CD4-positive, alpha-beta T cell (primary cell): ENCODE measurements at regions not wholly inside any gene's neighbourhood (a gene's known extent, or its start where the extent isn't known, plus 50 kb on each side); places are given as distances from the start of the nearest gene placed in this dataset.

ENCODE experiments used
- ATAC-seq: fragments of 200-7000 bp; cut with Tn5 transposase; one replicate; pipeline ENCODE4 v1.10.0; 2022; ENCODE audit warnings: mild to moderate bottlenecking; ENCODE audit not compliant: poor library complexity
- CTCF ChIA-PET: fragments of 350-600 bp; sonication (Branson Sonifier 250); formaldehyde crosslinking; loops from one replicate; lab custom pipeline; 2021; ENCODE audit warnings: antibody characterized with exemption, inconsistent platforms; lab: Charles Lee
- POLR2A ChIA-PET: fragments of 350-600 bp; sonication (Branson Sonifier 250); formaldehyde crosslinking; loops from one replicate; lab custom pipeline; 2021; ENCODE audit warnings: antibody characterized with exemption, inconsistent platforms; lab: Charles Lee
- DNase-seq, 14 experiments: peaks; one replicate each; pipeline ENCODE4 v3.0.0-alpha.2; 2013 to 2020; ENCODE audit warnings: mixed read lengths in 2 of 14
- H3K27ac ChIP-seq, 2 donors: one replicate each; pipeline versions ENCODE4 v1.5.1 to v1.7.0; 2013; ENCODE audit warnings: low read length in 2 of 2, low read depth in 1 of 2, mild to moderate bottlenecking in 1 of 2
- H3K27me3 ChIP-seq, 2 experiments: 1 replicate in 1 of 2; 2 replicates in 1 of 2; pipeline versions ENCODE4 v1.6.1 to v1.7.0; 2013; ENCODE audit warnings: low read length in 2 of 2, control low read depth in 1 of 2, mild to moderate bottlenecking in 1 of 2, moderate library complexity in 1 of 2; ENCODE audit not compliant: insufficient read depth in 2 of 2, control insufficient read depth in 1 of 2
- H3K36me3 ChIP-seq: one replicate; pipeline ENCODE4 v1.6.1; 2013; ENCODE audit warnings: low read length, control low read depth; ENCODE audit not compliant: insufficient read depth
- H3K4me1 ChIP-seq: one replicate; pipeline ENCODE4 v1.6.1; 2013; ENCODE audit warnings: low read length, control low read depth; ENCODE audit not compliant: insufficient read depth
- H3K4me3 ChIP-seq: one replicate; pipeline ENCODE4 v1.5.1; 2013; ENCODE audit warnings: mild to moderate bottlenecking, low read length, moderate library complexity
- H3K9me3 ChIP-seq, 2 experiments: 1 replicate in 1 of 2; 2 replicates in 1 of 2; pipeline versions ENCODE4 v1.6.1 to v1.7.0; 2013; ENCODE audit warnings: low read length in 2 of 2, mild to moderate bottlenecking in 2 of 2, control low read depth in 1 of 2, moderate library complexity in 1 of 2; ENCODE audit not compliant: control insufficient read depth in 1 of 2, insufficient read depth in 1 of 2
- H3K27ac Mint-ChIP-seq: one replicate; pipeline ENCODE4 v1.8.0; 2020; ENCODE audit warnings: mixed read lengths
- H3K27me3 Mint-ChIP-seq: one replicate; pipeline ENCODE4 v1.8.0; 2021; ENCODE audit warnings: mixed read lengths
- H3K36me3 Mint-ChIP-seq: one replicate; pipeline ENCODE4 v1.8.0; 2021; ENCODE audit warnings: low read depth, mixed read lengths
- H3K4me1 Mint-ChIP-seq: one replicate; pipeline ENCODE4 v1.8.0; 2021; ENCODE audit warnings: low read depth, mixed read lengths
- H3K4me3 Mint-ChIP-seq: one replicate; pipeline ENCODE4 v1.8.0; 2020; ENCODE audit warnings: mild to moderate bottlenecking, mixed read lengths
- H3K9me3 Mint-ChIP-seq: one replicate; pipeline ENCODE4 v1.8.0; 2020; ENCODE audit warnings: mixed read lengths
- intact Hi-C, 2 experiments: fragments of 100-400 bp; cut with DNase I in 1 of 2; cut with micrococcal nuclease in 1 of 2; formaldehyde crosslinking; loops; one replicate each; pipeline versions ENCODE4 v1.15.1 to v1.9.0; 2023 to 2025; cut with DNase I, micrococcal nuclease
- TF ChIP-seq, protein P1 (sequence below): fragments of 200-600 bp; IDR thresholded peaks from one replicate; pipeline ENCODE4 v1.8.0; 2022; ENCODE audit warnings: antibody characterized with exemption, mild to moderate bottlenecking

DNA sequence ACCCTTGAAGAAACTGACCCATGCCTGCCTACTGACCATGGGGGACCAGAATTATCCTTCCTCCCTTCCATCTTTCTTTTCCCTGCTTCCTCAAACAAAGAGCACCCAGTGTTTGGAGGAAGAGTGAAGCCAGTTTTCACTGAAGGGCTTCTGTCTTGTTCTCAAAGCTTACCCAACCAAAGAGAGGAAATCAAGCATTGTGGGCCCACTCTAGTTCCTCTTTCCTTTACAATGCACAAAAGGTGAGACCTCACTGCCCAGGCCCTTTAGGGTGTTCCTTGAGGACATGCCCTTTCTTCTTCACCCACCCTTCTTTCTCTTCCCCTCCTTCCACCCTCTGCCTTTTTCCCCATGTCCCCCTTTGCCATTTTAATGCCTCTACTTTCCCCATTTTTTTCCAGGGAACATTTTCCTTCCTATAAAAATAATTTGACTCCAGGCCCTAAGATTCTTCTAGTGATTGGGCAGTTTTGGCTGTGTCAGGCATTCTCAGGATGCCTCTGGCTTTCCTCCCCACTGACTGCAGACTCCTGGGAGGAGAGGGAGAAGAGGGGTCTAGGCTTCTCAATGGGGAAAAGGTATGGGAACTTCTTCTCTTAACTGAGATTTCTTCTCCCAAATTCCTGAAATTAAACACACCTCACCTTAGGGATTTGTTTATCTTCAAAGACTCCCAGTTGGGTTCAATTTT, 126.6 kb upstream of the RMDN2 start:
- H3K27me3 ChIP-seq: no peaks in the 10 kb centered on the region
- no peak overlapping the region for H3K27ac Mint-ChIP-seq
- no peak overlapping the region for H3K27ac ChIP-seq
- no peaks in the 10 kb centered on the region for H3K4me1 ChIP-seq
- ATAC-seq (no peak), DNase-seq (peak in 3 of 14 experiments; percentile 1 to 12 (median 11))
- CTCF ChIA-PET: no interaction called here
- POLR2A ChIA-PET: no interaction called here
- no peaks in the 10 kb centered on the region for H3K4me1 Mint-ChIP-seq
- no peaks in the 10 kb centered on the region for H3K27me3 Mint-ChIP-seq
- TF ChIP-seq, protein P1, sequence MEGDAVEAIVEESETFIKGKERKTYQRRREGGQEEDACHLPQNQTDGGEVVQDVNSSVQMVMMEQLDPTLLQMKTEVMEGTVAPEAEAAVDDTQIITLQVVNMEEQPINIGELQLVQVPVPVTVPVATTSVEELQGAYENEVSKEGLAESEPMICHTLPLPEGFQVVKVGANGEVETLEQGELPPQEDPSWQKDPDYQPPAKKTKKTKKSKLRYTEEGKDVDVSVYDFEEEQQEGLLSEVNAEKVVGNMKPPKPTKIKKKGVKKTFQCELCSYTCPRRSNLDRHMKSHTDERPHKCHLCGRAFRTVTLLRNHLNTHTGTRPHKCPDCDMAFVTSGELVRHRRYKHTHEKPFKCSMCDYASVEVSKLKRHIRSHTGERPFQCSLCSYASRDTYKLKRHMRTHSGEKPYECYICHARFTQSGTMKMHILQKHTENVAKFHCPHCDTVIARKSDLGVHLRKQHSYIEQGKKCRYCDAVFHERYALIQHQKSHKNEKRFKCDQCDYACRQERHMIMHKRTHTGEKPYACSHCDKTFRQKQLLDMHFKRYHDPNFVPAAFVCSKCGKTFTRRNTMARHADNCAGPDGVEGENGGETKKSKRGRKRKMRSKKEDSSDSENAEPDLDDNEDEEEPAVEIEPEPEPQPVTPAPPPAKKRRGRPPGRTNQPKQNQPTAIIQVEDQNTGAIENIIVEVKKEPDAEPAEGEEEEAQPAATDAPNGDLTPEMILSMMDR: no peak
- H3K36me3 ChIP-seq: no peaks in the 10 kb centered on the region
- H3K9me3 Mint-ChIP-seq: no peaks in the 10 kb centered on the region
- intact Hi-C loops: no loop called here
- H3K4me3 Mint-ChIP-seq: no peak overlapping the region
- H3K9me3 ChIP-seq: no peaks in the 10 kb centered on the region
- H3K36me3 Mint-ChIP-seq: no peaks in the 10 kb centered on the region
- H3K4me3 ChIP-seq: no peak overlapping the region

DNA sequence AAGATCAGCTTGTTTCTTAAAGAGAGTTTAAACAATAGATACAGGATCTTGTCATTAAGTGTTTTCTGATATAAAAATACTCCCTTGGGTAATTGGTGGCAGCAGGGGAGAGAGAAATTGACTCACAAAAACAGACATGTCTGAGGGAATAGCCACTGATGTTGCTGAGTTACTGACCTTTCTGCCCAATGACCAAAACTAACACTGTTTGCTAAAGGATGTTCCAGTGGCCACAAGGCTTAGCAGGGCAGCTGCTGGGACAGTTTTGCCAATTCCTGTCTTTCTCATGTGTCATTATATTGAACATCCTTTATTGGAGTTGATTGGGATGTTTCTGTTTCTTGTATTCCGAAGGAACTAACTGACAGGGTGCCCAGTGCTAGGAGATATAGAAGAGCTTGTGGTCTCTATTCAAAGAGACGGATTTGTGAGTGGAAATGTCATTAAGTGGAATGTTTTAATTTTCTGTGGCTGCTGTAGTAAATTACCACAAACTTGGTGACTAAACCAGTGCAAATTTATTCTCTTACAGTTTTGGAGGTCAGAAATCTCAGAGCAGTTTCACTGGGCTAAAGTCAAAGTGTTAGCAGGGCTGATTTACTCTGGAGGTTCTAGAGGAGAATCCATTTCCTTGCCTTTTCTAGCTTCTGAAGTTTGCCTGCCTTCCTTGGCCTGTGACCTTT, 124.8 kb upstream of the RMDN2 start:
- Histone ChIP-seq H3K36me3 (no peaks in the 10 kb centered on the region), H3K9me3 (no peaks in the 10 kb centered on the region), H3K4me1 (no peaks in the 10 kb centered on the region), H3K27me3 (no peaks in the 10 kb centered on the region), H3K27ac (no peak overlapping the region), H3K4me3 (no peak overlapping the region)
- no peak for ATAC-seq
- Mint-ChIP-seq H3K27me3 (no peaks in the 10 kb centered on the region), H3K36me3 (no peaks in the 10 kb centered on the region), H3K9me3 (no peaks in the 10 kb centered on the region), H3K4me3 (no peak overlapping the region), H3K27ac (no peak overlapping the region), H3K4me1 (no peaks in the 10 kb centered on the region)
- intact Hi-C loops: no loop called here
- TF ChIP-seq, protein P1: no peak
- ChIA-PET POLR2A (no interaction called here), CTCF (no interaction called here)
- DNase-seq: no peak

DNA sequence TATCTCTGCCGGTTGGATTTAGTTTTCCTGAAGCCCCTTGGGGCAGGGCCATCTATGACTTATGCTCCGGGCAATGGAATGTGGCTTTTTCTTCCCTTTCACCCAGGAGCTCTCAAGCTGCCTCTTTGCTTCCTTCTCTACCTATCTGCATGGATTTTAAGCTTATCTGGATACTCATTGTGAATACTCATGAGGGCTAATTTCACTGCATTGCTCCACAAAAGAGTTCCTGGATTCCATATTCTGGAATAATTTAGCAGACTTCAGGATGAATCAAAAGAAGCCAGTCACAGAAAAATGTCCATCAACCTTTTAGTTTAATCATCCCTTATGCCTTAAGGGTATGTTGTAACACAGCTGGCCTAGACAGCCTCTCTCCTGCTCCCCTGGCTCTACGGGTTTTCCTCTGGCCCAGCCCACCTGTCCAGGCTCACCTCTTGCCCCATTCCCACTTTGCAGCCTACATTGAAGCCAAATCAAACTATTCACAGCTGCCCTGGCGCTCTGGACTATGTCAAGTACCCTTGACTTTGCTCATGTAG, 122.8 kb upstream of the RMDN2 start:
- POLR2A ChIA-PET: no interaction called here
- no peak overlapping the region for H3K27ac ChIP-seq
- Mint-ChIP-seq H3K27ac (no peak overlapping the region), H3K4me3 (no peak overlapping the region), H3K27me3 (no peaks in the 10 kb centered on the region), H3K36me3 (no peaks in the 10 kb centered on the region), H3K4me1 (no peaks in the 10 kb centered on the region), H3K9me3 (no peaks in the 10 kb centered on the region)
- CTCF ChIA-PET: interaction anchor here (0.6 kb wide), 1 partner anchor 352 kb away, joined by 3 read pairs; no protein-coding TSS in a partner anchor
- TF ChIP-seq, protein P1: no peak
- no peaks in the 10 kb centered on the region for H3K27me3 ChIP-seq
- ATAC-seq (no peak), DNase-seq (no peak)
- no peaks in the 10 kb centered on the region for H3K36me3 ChIP-seq
- no peaks in the 10 kb centered on the region for H3K9me3 ChIP-seq
- intact Hi-C loops: no loop called here
- no peaks in the 10 kb centered on the region for H3K4me1 ChIP-seq
- H3K4me3 ChIP-seq: no peak overlapping the region
